ENCODE measurements at regions not wholly inside any gene's neighbourhood (a gene's known extent, or its start where the extent isn't known, plus 50 kb on each side); places are given as distances from the start of the nearest gene placed in this dataset.

- 17 to 50% (median 29%) methylated on average over 1 of the region's 1 CpG; no CpG with 5 or more reads in 5 of the 10 experiments for WGBS, 10 experiments
- ATAC-seq (replicated peaks in 6 of 8) = no peak
Observed at GRCh38 chr5:175047048-175047447, 322.7 kb downstream of the MSX2 start.

GRCh38 chr5:175045820-175046219, 321.4 kb downstream of the MSX2 start:
- in situ Hi-C loops (cut with MboI; ENCODE audit: low pct_unique_long_range_greater_than_20kb in 2 of 9, low sequenced_read_pairs in 9 of 9, unreplicated experiment in 9 of 9) = no loop called here
- 21 to 100% (median 66%) methylated on average over 1 to 5 of the region's 5 CpGs for WGBS, 10 experiments
- ATAC-seq (replicated peaks in 6 of 8) = no peak
- H3K4me3 ChIP-seq = no peak overlapping the region
- no peaks in the 10 kb centered on the region for H3K4me1 ChIP-seq (replicated peaks in 1 of 2)
- H3K27ac ChIP-seq = no peak overlapping the region

More at GRCh38 chr5:175047048-175047447, 322.7 kb downstream of the MSX2 start:
- no peaks in the 10 kb centered on the region for H3K4me1 ChIP-seq (replicated peaks in 1 of 2)
- in situ Hi-C loops (cut with MboI; ENCODE audit: low pct_unique_long_range_greater_than_20kb in 2 of 9, low sequenced_read_pairs in 9 of 9, unreplicated experiment in 9 of 9) = no loop called here
- no peak overlapping the region for H3K27ac ChIP-seq
- H3K4me3 ChIP-seq = no peak overlapping the region

- no peaks in the 10 kb centered on the region for H3K4me1 ChIP-seq (replicated peaks in 1 of 2)
- no peak for ATAC-seq (replicated peaks in 6 of 8)
- in situ Hi-C loops (cut with MboI; ENCODE audit: low pct_unique_long_range_greater_than_20kb in 2 of 9, low sequenced_read_pairs in 9 of 9, unreplicated experiment in 9 of 9) = no loop called here
- WGBS, 10 experiments = 45 to 100% (median 80%) methylated on average over 1 to 2 of the region's 2 CpGs; no CpG with 5 or more reads in 4 of the 10 experiments
- no peak overlapping the region for H3K27ac ChIP-seq
- no peak overlapping the region for H3K4me3 ChIP-seq
Observed at GRCh38 chr5:175037820-175038219, 313.4 kb downstream of the MSX2 start.

GRCh38 chr5:175035882-175036533, 311.6 kb downstream of the MSX2 start:
- in situ Hi-C loops (cut with MboI; ENCODE audit: low pct_unique_long_range_greater_than_20kb in 2 of 9, low sequenced_read_pairs in 9 of 9, unreplicated experiment in 9 of 9) = no loop called here
- Histone ChIP-seq H3K4me1 (replicated peaks in 1 of 2) (no peaks in the 10 kb centered on the region), H3K27ac (no peak overlapping the region), H3K4me3 (no peak overlapping the region)
- no peak for ATAC-seq (replicated peaks in 6 of 8)
- 0% methylated on average over 1 of the region's 1 CpG; no CpG with 5 or more reads in 7 of the 10 experiments for WGBS, 10 experiments

GRCh38 chr5:175034924-175035323, 310.5 kb downstream of the MSX2 start:
- Histone ChIP-seq H3K27ac (no peak overlapping the region), H3K4me1 (replicated peaks in 1 of 2) (no peaks in the 10 kb centered on the region), H3K4me3 (no peak overlapping the region)
- ATAC-seq (replicated peaks in 6 of 8) = no peak
- WGBS, 10 experiments = 0 to 85% (median 57%) methylated on average over 1 to 3 of the region's 3 CpGs; no CpG with 5 or more reads in 1 of the 10 experiments
- in situ Hi-C loops (cut with MboI; ENCODE audit: low pct_unique_long_range_greater_than_20kb in 2 of 9, low sequenced_read_pairs in 9 of 9, unreplicated experiment in 9 of 9) = no loop called here

GRCh38 chr5:175032741-175033151, 308.4 kb downstream of the MSX2 start:
- in situ Hi-C loops (cut with MboI; ENCODE audit: low pct_unique_long_range_greater_than_20kb in 2 of 9, low sequenced_read_pairs in 9 of 9, unreplicated experiment in 9 of 9) = no loop called here
- WGBS, 10 experiments = 0 to 60% (median 30%) methylated on average over 1 to 2 of the region's 4 CpGs; no CpG with 5 or more reads in 5 of the 10 experiments
- peak in 3 of 8 experiments; percentile 38 to 61 (median 48) for ATAC-seq (replicated peaks in 6 of 8)
- Histone ChIP-seq H3K4me3 (no peak overlapping the region), H3K27ac (no peak overlapping the region), H3K4me1 (replicated peaks in 1 of 2) (no peaks in the 10 kb centered on the region)

- Histone ChIP-seq H3K4me1 (replicated peaks in 1 of 2) (no peaks in the 10 kb centered on the region), H3K27ac (no peak overlapping the region), H3K4me3 (no peak overlapping the region)
- in situ Hi-C loops (cut with MboI; ENCODE audit: low pct_unique_long_range_greater_than_20kb in 2 of 9, low sequenced_read_pairs in 9 of 9, unreplicated experiment in 9 of 9) = no loop called here
- 0 to 82% (median 55%) methylated on average over 1 to 2 of the region's 2 CpGs; no CpG with 5 or more reads in 2 of the 10 experiments for WGBS, 10 experiments
- no peak for ATAC-seq (replicated peaks in 6 of 8)
Observed at GRCh38 chr5:175032013-175032412, 307.6 kb downstream of the MSX2 start.

GRCh38 chr5:175027390-175027789, 303.0 kb downstream of the MSX2 start:
- Histone ChIP-seq H3K4me1 (replicated peaks in 1 of 2) (no peaks in the 10 kb centered on the region), H3K27ac (no peak overlapping the region), H3K4me3 (no peak overlapping the region)
- in situ Hi-C loops (cut with MboI; ENCODE audit: low pct_unique_long_range_greater_than_20kb in 2 of 9, low sequenced_read_pairs in 9 of 9, unreplicated experiment in 9 of 9) = no loop called here
- no peak for ATAC-seq (replicated peaks in 6 of 8)
- WGBS, 10 experiments = 0 to 86% (median 85%) methylated on average over 1 to 3 of the region's 3 CpGs; no CpG with 5 or more reads in 5 of the 10 experiments

GRCh38 chr5:175025077-175025476, 300.7 kb downstream of the MSX2 start:
- Histone ChIP-seq H3K4me3 (no peak overlapping the region), H3K4me1 (replicated peaks in 1 of 2) (no peaks in the 10 kb centered on the region), H3K27ac (no peak overlapping the region)
- 0 to 100% (median 60%) methylated on average over 1 to 4 of the region's 4 CpGs; no CpG with 5 or more reads in 4 of the 10 experiments for WGBS, 10 experiments
- ATAC-seq (replicated peaks in 6 of 8) = peak in 2 of 8 experiments; percentile 18 to 50
- in situ Hi-C loops (cut with MboI; ENCODE audit: low pct_unique_long_range_greater_than_20kb in 2 of 9, low sequenced_read_pairs in 9 of 9, unreplicated experiment in 9 of 9) = no loop called here

- H3K4me3 ChIP-seq = no peak overlapping the region
- H3K4me1 ChIP-seq (replicated peaks in 1 of 2) = no peaks in the 10 kb centered on the region
- 6 to 90% (median 61%) methylated on average over 1 to 6 of the region's 8 CpGs for WGBS, 10 experiments
- in situ Hi-C loops (cut with MboI; ENCODE audit: low pct_unique_long_range_greater_than_20kb in 2 of 9, low sequenced_read_pairs in 9 of 9, unreplicated experiment in 9 of 9) = no loop called here
- no peak overlapping the region for H3K27ac ChIP-seq
- no peak for ATAC-seq (replicated peaks in 6 of 8)
Observed at GRCh38 chr5:175021841-175022625, 297.7 kb downstream of the MSX2 start.

- H3K27ac ChIP-seq = no peak overlapping the region
- H3K4me3 ChIP-seq = no peak overlapping the region
- no peak for ATAC-seq (replicated peaks in 6 of 8)
- in situ Hi-C loops (cut with MboI; ENCODE audit: low pct_unique_long_range_greater_than_20kb in 2 of 9, low sequenced_read_pairs in 9 of 9, unreplicated experiment in 9 of 9) = no loop called here
- 60 to 100% (median 82%) methylated on average over 1 to 2 of the region's 2 CpGs; no CpG with 5 or more reads in 4 of the 10 experiments for WGBS, 10 experiments
- no peaks in the 10 kb centered on the region for H3K4me1 ChIP-seq (replicated peaks in 1 of 2)
Observed at GRCh38 chr5:175021321-175021720, 296.9 kb downstream of the MSX2 start.

- Histone ChIP-seq H3K27ac (no peak overlapping the region), H3K4me3 (no peak overlapping the region), H3K4me1 (replicated peaks in 1 of 2) (no peaks in the 10 kb centered on the region)
- in situ Hi-C loops (cut with MboI; ENCODE audit: low pct_unique_long_range_greater_than_20kb in 2 of 9, low sequenced_read_pairs in 9 of 9, unreplicated experiment in 9 of 9) = no loop called here
- 0 to 77% (median 38%) methylated on average over 2 to 5 of the region's 5 CpGs; no CpG with 5 or more reads in 1 of the 10 experiments for WGBS, 10 experiments
- ATAC-seq (replicated peaks in 6 of 8) = peak in 3 of 8 experiments; percentile 47 to 92 (median 80)
Observed at GRCh38 chr5:175015028-175015685, 290.8 kb downstream of the MSX2 start.

- ATAC-seq (replicated peaks in 6 of 8) = no peak
- H3K4me1 ChIP-seq (replicated peaks in 1 of 2) = no peaks in the 10 kb centered on the region
- 0 to 95% (median 83%) methylated on average over 1 to 4 of the region's 4 CpGs; no CpG with 5 or more reads in 3 of the 10 experiments for WGBS, 10 experiments
- H3K27ac ChIP-seq = no peak overlapping the region
- in situ Hi-C loops (cut with MboI; ENCODE audit: low pct_unique_long_range_greater_than_20kb in 2 of 9, low sequenced_read_pairs in 9 of 9, unreplicated experiment in 9 of 9) = no loop called here
- H3K4me3 ChIP-seq = no peak overlapping the region
Observed at GRCh38 chr5:175013251-175013650, 288.9 kb downstream of the MSX2 start.

Measured in motor neuron (in vitro differentiated cells).